GM19328 (cell line): ENCODE measurements at regions not wholly inside any gene's neighbourhood (a gene's known extent, or its start where the extent isn't known, plus 50 kb on each side); places are given as distances from the start of the nearest gene placed in this dataset.

Experiments used
- ATAC-seq: cut with Tn5 transposase; IDR thresholded peaks from one replicate; pipeline ENCODE4 v1.9.1; 2021; ENCODE audit warnings: mild to moderate bottlenecking, moderate library complexity; ENCODE audit not compliant: unreplicated experiment

GRCh38 chr9:38229504-38230155 is 160.6 kb upstream of the SHB start:
- ATAC-seq: no peak

DNA sequence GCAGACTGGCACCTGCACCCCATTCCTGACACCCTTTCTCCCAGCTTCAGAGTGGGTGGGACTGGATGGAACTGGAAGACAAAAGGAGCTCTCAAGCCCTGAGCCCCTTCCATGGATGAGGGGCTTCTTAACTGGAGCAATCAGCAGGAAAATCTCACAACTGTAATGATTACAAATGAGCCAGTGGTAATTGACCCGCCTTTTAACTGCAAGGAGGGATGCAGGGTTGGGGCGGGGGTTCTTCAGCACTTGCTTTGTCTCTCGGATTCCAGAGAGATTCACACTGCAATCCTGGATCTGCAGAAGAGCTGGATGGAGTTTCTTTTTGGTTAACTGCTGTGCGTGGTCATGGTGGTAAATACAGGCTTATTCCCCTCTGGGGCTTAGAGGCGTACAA is 160.1 kb upstream of the SHB start:
- no peak for ATAC-seq

- no peak for ATAC-seq
These were observed 159.5 kb upstream of the SHB start for GRCh38 chr9:38228331-38229103.

DNA sequence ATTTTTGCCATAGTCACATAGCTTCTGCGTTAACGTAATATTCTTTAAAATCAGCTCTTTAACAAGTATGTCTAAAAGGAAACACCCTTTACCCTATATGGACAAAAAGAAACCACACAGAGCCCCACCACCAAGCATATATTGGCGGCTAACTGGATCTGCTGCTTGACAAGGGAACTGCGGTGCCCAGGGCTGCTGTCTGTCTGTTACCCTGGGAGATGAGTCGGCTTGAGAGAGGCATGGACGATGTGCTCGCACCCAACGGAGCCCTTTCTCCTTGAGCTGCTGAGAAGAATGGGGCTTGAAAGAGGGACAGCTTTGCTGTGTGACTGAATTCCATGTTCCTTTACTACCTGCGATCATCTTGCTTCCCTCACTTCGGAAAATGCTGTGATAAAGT is 158.6 kb upstream of the SHB start:
- no peak for ATAC-seq

DNA sequence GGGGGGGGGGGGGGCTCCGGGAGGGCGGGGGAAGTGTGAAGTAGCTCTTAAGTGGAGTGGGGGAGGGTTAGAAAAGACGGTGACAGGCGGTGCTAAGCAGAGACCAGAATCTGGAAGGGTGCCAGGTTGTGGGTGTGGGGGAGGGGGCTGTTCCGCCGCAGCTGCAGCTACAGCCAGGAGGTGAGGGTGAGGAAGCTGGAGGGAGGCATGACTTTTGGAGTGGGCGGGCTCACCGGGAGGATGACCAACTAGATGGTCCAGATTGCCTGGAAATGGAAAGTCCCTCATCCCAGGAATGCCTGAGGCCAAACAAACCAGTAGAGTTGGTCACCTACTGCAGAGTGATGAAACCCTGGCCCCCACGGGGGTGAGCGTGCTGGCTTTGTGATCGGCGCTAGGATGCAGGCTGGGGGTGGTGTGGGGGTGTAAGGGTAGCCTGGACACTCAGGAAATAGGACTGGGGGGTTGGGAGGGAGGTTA is 158.1 kb upstream of the SHB start:
- no peak for ATAC-seq

DNA sequence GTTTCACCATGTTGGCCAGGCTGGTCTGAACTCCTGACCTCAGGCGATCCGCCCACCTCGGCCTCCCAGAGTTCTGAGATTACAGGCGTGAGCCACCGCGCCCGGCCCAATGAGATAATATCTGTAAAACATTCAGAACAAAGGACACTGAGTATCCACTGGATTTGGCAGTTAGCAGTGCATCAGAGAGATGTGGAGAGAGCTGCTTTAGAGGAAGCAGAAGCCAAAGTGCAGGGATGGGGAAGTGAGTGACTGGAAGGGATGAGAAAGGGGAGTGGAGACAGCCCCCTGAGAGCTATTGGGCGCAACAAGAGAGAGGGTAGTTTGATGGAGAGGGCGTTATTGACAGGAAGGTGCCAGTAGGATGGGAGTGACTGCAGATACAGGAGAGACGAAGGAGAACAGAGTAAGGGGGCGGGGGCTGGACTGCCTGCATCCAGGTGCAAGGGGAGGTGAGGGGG is 157.5 kb upstream of the SHB start:
- ATAC-seq: no peak

GRCh38 chr9:38224941-38225340 is 155.9 kb upstream of the SHB start:
- no peak for ATAC-seq

- ATAC-seq: no peak
These were observed 147.5 kb upstream of the SHB start for GRCh38 chr9:38216572-38216971.

GRCh38 chr9:38215465-38215864 is 146.4 kb upstream of the SHB start:
- no peak for ATAC-seq

GRCh38 chr9:38214432-38214831 is 145.4 kb upstream of the SHB start:
- no peak for ATAC-seq

DNA sequence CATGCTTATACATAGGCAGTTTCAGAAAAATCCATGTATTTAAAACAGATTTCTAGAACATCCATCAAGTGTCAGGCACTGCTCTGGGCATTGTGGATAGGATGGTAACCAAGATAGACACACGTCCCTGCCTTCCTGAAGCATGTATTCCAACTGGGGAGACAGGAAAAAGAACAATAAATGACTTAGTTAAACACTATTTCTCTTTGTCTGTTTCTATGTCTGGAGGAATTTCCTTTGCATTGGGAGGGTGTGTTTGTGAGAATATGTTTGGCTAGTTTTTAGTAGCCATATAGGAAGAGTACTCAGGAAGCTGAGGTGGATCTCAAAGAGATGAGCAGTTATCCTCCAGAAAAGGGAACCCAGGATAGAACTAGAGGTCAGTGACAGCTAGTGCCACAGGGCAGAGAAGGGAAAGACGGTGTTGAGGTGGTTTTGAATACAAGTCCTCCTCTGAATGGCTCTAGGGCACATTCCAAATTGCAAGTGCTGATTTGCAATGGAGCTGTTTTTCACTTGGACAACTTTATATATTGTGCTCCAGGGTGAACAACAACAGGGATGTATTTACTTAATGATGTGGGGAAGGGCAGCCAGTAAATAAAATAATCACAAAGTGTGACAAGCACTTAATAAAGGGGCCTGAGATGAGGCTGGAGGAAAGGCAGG is 144.7 kb upstream of the SHB start:
- ATAC-seq: no peak

- ATAC-seq: no peak
These were observed 143.0 kb upstream of the SHB start for GRCh38 chr9:38212016-38212415.

DNA sequence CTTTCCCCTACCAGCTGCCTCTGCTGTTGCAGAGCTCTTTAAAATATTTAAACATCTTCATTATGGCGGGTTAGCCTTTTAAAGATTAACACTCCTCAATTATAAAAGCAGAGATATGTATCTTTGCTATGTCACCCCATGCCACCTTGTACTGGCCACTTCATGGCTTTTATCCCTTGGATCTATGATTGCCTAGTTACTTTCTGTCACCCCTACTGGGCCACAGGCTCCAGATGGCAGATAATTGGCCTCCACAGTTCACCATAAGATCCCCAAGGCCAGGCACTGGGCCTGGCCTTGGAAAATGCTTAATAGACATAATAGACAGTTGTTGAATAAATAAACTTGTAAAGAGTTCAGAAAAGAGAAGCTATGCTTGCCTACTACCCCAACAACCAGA is 142.0 kb upstream of the SHB start:
- ATAC-seq: no peak

DNA sequence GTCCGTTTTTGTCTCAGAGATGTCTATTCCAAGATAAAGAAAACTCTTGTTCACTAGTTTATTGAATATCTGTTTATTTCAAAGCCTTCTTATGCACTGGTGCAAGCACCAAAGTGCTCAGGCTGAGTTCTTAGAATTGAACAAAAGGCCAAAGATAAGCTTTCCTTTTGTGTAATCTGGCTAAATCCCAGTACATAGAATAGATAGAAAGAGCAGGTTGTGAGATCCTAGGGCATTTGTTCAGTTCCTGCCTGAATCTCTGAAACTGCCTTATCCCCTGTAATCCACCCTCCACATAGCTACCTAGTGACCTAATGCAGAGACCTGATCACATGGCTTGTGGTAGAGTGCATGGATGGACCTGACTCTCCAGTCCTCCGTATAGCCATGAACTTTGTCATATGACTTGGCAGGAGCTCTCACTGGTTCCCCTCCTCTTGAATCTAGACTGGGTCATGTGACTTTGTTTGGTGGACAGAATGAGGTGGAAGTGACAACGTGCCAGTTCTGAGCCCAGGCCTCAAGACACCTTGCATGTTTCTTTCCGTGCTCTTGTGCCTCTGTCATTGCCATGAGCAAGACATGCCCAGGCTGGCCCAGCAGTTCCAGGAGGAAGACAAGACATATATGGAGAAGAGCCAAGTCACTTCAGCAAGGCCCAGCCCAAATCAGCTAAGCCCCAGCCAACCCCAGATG is 139.3 kb upstream of the SHB start:
- no peak for ATAC-seq

GRCh38 chr9:38207247-38207778 is 138.3 kb upstream of the SHB start:
- ATAC-seq: no peak

DNA sequence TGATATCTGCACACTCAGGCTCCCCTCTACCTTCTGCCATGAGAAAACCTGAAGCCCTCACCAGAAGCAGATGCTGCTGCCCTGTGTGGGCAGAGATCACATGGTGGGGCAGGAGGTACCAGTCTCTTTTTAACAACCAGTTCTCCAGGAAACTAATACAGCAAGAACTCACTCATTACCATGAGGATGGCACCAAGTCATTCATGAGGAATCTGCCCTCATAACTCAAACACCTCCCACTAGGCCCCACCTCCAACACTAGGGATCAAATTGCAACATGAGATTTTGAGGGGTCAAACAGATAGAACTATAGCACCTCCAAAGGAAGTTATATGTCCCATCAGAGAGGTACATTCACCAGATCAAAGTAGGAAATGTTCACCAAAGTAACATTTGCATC is 136.3 kb upstream of the SHB start:
- ATAC-seq: no peak

GRCh38 chr9:38202336-38202938 is 133.4 kb upstream of the SHB start:
- ATAC-seq: no peak

- no peak for ATAC-seq
These were observed 132.8 kb upstream of the SHB start for GRCh38 chr9:38201844-38202243.

GRCh38 chr9:38200431-38200830 is 131.4 kb upstream of the SHB start:
- no peak for ATAC-seq

DNA sequence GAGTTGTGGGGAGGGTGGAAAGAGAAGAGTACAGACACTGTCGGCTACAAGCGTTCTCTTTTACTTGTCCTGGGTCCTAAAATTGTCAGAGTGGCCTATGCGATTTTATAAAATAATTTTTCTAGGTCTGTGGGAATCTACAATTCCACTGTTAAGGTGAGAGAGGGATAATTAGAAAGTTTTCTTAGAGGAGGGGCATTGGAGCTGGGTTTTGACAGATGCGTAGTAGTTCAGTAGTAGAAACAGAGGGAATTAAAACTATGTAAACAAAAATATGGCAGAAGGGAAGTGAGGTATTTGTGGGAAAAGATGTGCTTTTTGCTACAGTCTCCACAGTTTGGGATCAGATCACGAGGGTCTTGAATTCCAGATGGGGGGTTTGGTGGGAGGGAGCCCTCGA is 129.1 kb upstream of the SHB start:
- no peak for ATAC-seq

DNA sequence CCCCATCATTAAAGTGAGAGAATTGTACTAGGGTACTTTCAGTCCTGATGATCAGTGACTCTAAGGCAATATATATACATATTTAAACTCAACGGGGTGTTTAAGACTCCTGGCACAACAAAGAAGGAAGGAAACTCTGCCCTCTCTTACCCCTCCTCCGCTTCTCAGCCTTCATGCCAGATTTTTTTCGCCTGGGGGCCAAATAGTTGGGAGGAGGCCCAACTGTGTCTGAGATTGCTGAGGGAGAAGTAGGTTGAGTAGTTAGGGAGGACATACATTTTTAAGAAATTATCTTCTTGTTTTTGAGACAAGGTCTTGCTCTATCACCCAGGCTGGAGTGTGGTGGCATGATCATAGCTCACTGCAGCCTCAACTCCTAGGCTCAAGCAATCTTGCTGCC is 127.7 kb upstream of the SHB start:
- ATAC-seq: no peak
